ENCODE measurements at regions not wholly inside any gene's neighbourhood (a gene's known extent, or its start where the extent isn't known, plus 50 kb on each side); places are given as distances from the start of the nearest gene placed in this dataset.

DNA sequence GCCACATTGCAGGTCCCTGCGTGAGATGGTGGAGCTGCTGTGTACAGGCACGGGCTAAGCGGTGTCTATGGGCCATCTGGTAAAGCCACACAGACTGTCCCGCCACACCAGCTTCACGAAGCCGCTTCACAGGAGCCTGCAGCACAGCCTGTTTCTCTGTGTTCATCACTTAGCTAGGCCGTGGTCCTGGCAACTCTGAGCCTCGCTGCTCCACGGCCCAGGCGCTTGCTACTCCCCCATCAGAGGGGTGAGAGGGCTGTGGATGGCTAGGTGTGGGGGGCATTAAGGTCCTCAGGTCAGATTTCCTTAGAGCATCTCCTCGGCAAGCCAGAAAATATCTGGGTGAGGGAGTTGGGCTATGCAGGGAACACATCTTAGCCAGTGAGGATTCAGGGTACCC, 225.7 kb downstream of the GLI2 start:
- TF ChIP-seq, protein P1, sequence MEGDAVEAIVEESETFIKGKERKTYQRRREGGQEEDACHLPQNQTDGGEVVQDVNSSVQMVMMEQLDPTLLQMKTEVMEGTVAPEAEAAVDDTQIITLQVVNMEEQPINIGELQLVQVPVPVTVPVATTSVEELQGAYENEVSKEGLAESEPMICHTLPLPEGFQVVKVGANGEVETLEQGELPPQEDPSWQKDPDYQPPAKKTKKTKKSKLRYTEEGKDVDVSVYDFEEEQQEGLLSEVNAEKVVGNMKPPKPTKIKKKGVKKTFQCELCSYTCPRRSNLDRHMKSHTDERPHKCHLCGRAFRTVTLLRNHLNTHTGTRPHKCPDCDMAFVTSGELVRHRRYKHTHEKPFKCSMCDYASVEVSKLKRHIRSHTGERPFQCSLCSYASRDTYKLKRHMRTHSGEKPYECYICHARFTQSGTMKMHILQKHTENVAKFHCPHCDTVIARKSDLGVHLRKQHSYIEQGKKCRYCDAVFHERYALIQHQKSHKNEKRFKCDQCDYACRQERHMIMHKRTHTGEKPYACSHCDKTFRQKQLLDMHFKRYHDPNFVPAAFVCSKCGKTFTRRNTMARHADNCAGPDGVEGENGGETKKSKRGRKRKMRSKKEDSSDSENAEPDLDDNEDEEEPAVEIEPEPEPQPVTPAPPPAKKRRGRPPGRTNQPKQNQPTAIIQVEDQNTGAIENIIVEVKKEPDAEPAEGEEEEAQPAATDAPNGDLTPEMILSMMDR (IDR thresholded peaks at IDR 0.05 in 2 of 3, conservative IDR thresholded peaks at IDR 0.05 in 1 of 3; ENCODE audit: control insufficient read depth in 2 of 3, extremely low read depth in 1 of 3, insufficient read depth in 1 of 3, low read depth in 3 of 3, low read length in 3 of 3): no peak
- no peak for TF ChIP-seq NFYA (IDR thresholded peaks at IDR 0.05; ENCODE audit: borderline replicate concordance, low read depth, low read length)
- no peak for TF ChIP-seq EGR1 (IDR thresholded peaks at IDR 0.05; ENCODE audit: borderline replicate concordance in 1 of 2, low read depth in 2 of 2, low read length in 2 of 2)
- TF ChIP-seq MYC (IDR thresholded peaks at IDR 0.05; ENCODE audit: insufficient read depth, insufficient read length, insufficient replicate concordance, low read length, severe bottlenecking): no peak
- no peak for TF ChIP-seq CEBPB (IDR thresholded peaks at IDR 0.05; ENCODE audit: borderline replicate concordance in 1 of 2, low read depth in 2 of 2, low read length in 2 of 2)
- no peak for TF ChIP-seq RAD21 (IDR thresholded peaks at IDR 0.05; ENCODE audit: insufficient read depth, low read depth, low read length)
- no peak for TF ChIP-seq NRF1 (conservative IDR thresholded peaks at IDR 0.05; ENCODE audit: low read depth, low read length)
- TF ChIP-seq POLR2AphosphoS5 (IDR thresholded peaks at IDR 0.05; ENCODE audit: low read length): no peak
- no peak for TF ChIP-seq KAT2A (conservative IDR thresholded peaks at IDR 0.05; ENCODE audit: control insufficient read depth, low read depth, low read length)
- TF ChIP-seq, protein P2, sequence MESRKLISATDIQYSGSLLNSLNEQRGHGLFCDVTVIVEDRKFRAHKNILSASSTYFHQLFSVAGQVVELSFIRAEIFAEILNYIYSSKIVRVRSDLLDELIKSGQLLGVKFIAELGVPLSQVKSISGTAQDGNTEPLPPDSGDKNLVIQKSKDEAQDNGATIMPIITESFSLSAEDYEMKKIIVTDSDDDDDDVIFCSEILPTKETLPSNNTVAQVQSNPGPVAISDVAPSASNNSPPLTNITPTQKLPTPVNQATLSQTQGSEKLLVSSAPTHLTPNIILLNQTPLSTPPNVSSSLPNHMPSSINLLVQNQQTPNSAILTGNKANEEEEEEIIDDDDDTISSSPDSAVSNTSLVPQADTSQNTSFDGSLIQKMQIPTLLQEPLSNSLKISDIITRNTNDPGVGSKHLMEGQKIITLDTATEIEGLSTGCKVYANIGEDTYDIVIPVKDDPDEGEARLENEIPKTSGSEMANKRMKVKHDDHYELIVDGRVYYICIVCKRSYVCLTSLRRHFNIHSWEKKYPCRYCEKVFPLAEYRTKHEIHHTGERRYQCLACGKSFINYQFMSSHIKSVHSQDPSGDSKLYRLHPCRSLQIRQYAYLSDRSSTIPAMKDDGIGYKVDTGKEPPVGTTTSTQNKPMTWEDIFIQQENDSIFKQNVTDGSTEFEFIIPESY (IDR thresholded peaks at IDR 0.05): no peak
- TF ChIP-seq, protein P3, sequence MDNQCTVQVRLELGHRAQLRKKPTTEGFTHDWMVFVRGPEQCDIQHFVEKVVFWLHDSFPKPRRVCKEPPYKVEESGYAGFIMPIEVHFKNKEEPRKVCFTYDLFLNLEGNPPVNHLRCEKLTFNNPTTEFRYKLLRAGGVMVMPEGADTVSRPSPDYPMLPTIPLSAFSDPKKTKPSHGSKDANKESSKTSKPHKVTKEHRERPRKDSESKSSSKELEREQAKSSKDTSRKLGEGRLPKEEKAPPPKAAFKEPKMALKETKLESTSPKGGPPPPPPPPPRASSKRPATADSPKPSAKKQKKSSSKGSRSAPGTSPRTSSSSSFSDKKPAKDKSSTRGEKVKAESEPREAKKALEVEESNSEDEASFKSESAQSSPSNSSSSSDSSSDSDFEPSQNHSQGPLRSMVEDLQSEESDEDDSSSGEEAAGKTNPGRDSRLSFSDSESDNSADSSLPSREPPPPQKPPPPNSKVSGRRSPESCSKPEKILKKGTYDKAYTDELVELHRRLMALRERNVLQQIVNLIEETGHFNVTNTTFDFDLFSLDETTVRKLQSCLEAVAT (IDR thresholded peaks at IDR 0.05): no peak
- TF ChIP-seq, protein P4, sequence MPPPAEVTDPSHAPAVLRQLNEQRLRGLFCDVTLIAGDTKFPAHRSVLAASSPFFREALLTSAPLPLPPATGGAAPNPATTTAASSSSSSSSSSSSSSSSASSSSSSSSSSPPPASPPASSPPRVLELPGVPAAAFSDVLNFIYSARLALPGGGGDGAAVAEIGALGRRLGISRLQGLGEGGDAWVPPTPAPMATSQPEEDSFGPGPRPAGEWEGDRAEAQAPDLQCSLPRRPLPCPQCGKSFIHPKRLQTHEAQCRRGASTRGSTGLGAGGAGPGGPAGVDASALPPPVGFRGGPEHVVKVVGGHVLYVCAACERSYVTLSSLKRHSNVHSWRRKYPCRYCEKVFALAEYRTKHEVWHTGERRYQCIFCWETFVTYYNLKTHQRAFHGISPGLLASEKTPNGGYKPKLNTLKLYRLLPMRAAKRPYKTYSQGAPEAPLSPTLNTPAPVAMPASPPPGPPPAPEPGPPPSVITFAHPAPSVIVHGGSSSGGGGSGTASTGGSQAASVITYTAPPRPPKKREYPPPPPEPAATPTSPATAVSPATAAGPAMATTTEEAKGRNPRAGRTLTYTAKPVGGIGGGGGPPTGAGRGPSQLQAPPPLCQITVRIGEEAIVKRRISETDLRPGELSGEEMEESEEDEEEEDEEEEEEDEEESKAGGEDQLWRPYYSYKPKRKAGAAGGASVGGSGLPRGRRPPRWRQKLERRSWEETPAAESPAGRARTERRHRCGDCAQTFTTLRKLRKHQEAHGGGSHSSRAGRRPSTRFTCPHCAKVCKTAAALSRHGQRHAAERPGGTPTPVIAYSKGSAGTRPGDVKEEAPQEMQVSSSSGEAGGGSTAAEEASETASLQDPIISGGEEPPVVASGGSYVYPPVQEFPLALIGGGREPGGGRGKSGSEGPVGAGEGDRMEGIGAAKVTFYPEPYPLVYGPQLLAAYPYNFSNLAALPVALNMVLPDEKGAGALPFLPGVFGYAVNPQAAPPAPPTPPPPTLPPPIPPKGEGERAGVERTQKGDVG (CRISPR knock-in tag; IDR thresholded peaks at IDR 0.05): no peak
